ENCODE measurements at regions not wholly inside any gene's neighbourhood (a gene's known extent, or its start where the extent isn't known, plus 50 kb on each side); places are given as distances from the start of the nearest gene placed in this dataset.

DNA sequence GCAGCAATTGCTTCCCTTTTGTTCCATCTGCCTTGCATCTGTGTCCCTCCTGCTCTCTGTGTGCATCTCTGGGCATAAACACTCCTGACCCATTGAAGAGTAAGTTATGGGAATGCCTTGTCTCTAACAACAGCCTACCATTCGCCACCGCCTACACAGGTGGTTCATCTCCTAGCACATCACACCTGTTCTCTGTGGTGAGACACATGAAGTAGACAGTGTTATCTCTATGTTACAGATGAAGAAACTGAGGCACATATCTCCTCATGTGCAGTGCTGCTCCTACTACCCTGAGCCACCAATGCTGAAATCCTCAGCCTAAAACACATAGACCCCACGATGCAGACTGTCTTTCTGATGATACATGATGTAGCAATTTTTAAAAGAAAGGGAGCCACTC lies 77.6 kb downstream of the PITPNM2 start:
- Histone ChIP-seq H3K4me2 (no peak overlapping the region), H3K27ac (ENCODE audit: low read depth) (no peak overlapping the region), H3K9me2 (ENCODE audit: insufficient read depth) (no peaks in the 10 kb centered on the region), H3K79me2 (replicated peaks; ENCODE audit: insufficient read depth) (no peaks in the 10 kb centered on the region), H3K27me3 (ENCODE audit: insufficient read depth) (no peaks in the 10 kb centered on the region), H3K4me3 (no peak overlapping the region), H2AFZ (no peak overlapping the region), H3K4me1 (ENCODE audit: insufficient read depth) (no peaks in the 10 kb centered on the region), H3K36me3 (ENCODE audit: insufficient read depth) (no peaks in the 10 kb centered on the region), H4K20me1 (replicated peaks; ENCODE audit: insufficient read depth) (no peaks in the 10 kb centered on the region), H3F3A (replicated peaks; ENCODE audit: low read depth) (no peaks in the 10 kb centered on the region)
- peaks cover 14% of the 10 kb centered on the region; the same call in 2 of the 3 replicates for H3K4me1 Mint-ChIP-seq
- ATAC-seq (no peak), DNase-seq (ENCODE audit: low spot score) (no peak)
- H3K4me3 Mint-ChIP-seq = no peak overlapping the region
- H3K36me3 Mint-ChIP-seq (ENCODE audit: low read depth) = no peaks in the 10 kb centered on the region
- H3K27me3 Mint-ChIP-seq (ENCODE audit: insufficient read depth, low read depth, poor library complexity) = peaks cover 11% of the 10 kb centered on the region
- no peaks in the 10 kb centered on the region for H3K9me3 Mint-ChIP-seq
- TF ChIP-seq, protein P1, sequence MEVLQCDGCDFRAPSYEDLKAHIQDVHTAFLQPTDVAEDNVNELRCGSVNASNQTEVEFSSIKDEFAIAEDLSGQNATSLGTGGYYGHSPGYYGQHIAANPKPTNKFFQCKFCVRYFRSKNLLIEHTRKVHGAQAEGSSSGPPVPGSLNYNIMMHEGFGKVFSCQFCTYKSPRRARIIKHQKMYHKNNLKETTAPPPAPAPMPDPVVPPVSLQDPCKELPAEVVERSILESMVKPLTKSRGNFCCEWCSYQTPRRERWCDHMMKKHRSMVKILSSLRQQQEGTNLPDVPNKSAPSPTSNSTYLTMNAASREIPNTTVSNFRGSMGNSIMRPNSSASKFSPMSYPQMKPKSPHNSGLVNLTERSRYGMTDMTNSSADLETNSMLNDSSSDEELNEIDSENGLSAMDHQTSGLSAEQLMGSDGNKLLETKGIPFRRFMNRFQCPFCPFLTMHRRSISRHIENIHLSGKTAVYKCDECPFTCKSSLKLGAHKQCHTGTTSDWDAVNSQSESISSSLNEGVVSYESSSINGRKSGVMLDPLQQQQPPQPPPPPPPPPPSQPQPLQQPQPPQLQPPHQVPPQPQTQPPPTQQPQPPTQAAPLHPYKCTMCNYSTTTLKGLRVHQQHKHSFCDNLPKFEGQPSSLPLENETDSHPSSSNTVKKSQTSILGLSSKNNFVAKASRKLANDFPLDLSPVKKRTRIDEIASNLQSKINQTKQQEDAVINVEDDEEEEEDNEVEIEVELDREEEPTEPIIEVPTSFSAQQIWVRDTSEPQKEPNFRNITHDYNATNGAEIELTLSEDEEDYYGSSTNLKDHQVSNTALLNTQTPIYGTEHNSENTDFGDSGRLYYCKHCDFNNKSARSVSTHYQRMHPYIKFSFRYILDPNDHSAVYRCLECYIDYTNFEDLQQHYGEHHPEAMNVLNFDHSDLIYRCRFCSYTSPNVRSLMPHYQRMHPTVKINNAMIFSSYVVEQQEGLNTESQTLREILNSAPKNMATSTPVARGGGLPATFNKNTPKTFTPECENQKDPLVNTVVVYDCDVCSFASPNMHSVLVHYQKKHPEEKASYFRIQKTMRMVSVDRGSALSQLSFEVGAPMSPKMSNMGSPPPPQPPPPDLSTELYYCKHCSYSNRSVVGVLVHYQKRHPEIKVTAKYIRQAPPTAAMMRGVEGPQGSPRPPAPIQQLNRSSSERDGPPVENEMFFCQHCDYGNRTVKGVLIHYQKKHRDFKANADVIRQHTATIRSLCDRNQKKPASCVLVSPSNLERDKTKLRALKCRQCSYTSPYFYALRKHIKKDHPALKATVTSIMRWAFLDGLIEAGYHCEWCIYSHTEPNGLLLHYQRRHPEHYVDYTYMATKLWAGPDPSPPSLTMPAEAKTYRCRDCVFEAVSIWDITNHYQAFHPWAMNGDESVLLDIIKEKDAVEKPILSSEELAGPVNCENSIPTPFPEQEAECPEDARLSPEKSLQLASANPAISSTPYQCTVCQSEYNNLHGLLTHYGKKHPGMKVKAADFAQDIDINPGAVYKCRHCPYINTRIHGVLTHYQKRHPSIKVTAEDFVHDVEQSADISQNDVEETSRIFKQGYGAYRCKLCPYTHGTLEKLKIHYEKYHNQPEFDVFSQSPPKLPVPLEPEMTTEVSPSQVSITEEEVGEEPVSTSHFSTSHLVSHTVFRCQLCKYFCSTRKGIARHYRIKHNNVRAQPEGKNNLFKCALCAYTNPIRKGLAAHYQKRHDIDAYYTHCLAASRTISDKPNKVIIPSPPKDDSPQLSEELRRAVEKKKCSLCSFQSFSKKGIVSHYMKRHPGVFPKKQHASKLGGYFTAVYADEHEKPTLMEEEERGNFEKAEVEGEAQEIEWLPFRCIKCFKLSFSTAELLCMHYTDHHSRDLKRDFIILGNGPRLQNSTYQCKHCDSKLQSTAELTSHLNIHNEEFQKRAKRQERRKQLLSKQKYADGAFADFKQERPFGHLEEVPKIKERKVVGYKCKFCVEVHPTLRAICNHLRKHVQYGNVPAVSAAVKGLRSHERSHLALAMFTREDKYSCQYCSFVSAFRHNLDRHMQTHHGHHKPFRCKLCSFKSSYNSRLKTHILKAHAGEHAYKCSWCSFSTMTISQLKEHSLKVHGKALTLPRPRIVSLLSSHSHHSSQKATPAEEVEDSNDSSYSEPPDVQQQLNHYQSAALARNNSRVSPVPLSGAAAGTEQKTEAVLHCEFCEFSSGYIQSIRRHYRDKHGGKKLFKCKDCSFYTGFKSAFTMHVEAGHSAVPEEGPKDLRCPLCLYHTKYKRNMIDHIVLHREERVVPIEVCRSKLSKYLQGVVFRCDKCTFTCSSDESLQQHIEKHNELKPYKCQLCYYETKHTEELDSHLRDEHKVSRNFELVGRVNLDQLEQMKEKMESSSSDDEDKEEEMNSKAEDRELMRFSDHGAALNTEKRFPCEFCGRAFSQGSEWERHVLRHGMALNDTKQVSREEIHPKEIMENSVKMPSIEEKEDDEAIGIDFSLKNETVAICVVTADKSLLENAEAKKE (CRISPR knock-in tag; IDR thresholded peaks at IDR 0.05) = no peak
- TF ChIP-seq, protein P2, sequence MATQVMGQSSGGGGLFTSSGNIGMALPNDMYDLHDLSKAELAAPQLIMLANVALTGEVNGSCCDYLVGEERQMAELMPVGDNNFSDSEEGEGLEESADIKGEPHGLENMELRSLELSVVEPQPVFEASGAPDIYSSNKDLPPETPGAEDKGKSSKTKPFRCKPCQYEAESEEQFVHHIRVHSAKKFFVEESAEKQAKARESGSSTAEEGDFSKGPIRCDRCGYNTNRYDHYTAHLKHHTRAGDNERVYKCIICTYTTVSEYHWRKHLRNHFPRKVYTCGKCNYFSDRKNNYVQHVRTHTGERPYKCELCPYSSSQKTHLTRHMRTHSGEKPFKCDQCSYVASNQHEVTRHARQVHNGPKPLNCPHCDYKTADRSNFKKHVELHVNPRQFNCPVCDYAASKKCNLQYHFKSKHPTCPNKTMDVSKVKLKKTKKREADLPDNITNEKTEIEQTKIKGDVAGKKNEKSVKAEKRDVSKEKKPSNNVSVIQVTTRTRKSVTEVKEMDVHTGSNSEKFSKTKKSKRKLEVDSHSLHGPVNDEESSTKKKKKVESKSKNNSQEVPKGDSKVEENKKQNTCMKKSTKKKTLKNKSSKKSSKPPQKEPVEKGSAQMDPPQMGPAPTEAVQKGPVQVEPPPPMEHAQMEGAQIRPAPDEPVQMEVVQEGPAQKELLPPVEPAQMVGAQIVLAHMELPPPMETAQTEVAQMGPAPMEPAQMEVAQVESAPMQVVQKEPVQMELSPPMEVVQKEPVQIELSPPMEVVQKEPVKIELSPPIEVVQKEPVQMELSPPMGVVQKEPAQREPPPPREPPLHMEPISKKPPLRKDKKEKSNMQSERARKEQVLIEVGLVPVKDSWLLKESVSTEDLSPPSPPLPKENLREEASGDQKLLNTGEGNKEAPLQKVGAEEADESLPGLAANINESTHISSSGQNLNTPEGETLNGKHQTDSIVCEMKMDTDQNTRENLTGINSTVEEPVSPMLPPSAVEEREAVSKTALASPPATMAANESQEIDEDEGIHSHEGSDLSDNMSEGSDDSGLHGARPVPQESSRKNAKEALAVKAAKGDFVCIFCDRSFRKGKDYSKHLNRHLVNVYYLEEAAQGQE (IDR thresholded peaks at IDR 0.05; ENCODE audit: unreplicated experiment) = no peak
- TF ChIP-seq POLR2AphosphoS5 (IDR thresholded peaks at IDR 0.05; ENCODE audit: low read depth) = no peak
- H3K27ac Mint-ChIP-seq = no peak overlapping the region
